PC-9 (cell line): ENCODE measurements at regions not wholly inside any gene's neighbourhood (a gene's known extent, or its start where the extent isn't known, plus 50 kb on each side); places are given as distances from the start of the nearest gene placed in this dataset.
"Not testable (repeated sequence)": the region's sequence is repeated elsewhere in the genome, so short reads cannot be mapped to it uniquely, and the experiment has no call there.

Experiments
- BruUV-seq: library from RNA; stranded (reverse); fragments of 400-500 nt; replicated peaks from 2 replicates; lab custom pipeline; 2021; lab: Mats Ljungman, UMichigan
- CTCF ChIA-PET: fragments of 300-600 bp; sonication (Branson Sonifier 250); formaldehyde crosslinking; loops from one replicate; lab custom pipeline; 2022; ENCODE audit warnings: antibody characterized with exemption; lab: Charles Lee
- POLR2A ChIA-PET: fragments of 300-600 bp; sonication (Branson Sonifier 250); formaldehyde crosslinking; loops from one replicate; lab custom pipeline; 2022; ENCODE audit warnings: antibody characterized with exemption; ENCODE audit not compliant: unreplicated experiment; lab: Charles Lee
- DNase-seq, 2 experiments: peaks; one replicate each; pipeline versions ENCODE4 v3.0.0 to v3.0.0-alpha.2; 2015 to 2022; ENCODE audit warnings: mixed read lengths in 1 of 2
- H2AFZ ChIP-seq: fragments of 200-600 bp; sonication (generic); 2 replicates; pipeline ENCODE4 v1.8.1; 2017; ENCODE audit warnings: antibody characterized with exemption
- H3F3A ChIP-seq: fragments of 200-600 bp; sonication (generic); 2 replicates; pipeline ENCODE4 v1.8.1; 2017; ENCODE audit warnings: antibody characterized with exemption, mild to moderate bottlenecking, low read depth; ENCODE audit not compliant: insufficient read depth
- H3K27ac ChIP-seq: fragments of 200-600 bp; sonication (generic); 2 replicates; pipeline ENCODE4 v1.6.1; 2016; ENCODE audit warnings: mixed run types
- H3K27me3 ChIP-seq: fragments of 200-600 bp; sonication (generic); 2 replicates; pipeline ENCODE4 v1.6.1; 2016; ENCODE audit warnings: low read depth, mixed run types; ENCODE audit not compliant: insufficient read depth
- H3K36me3 ChIP-seq: fragments of 200-600 bp; sonication (generic); 2 replicates; pipeline ENCODE4 v1.6.1; 2016; ENCODE audit warnings: low read depth, mixed run types
- H3K4me1 ChIP-seq: fragments of 200-600 bp; sonication (generic); replicated peaks from 2 replicates; pipeline ENCODE4 v1.6.1; 2016; ENCODE audit warnings: mixed run types; ENCODE audit not compliant: insufficient read depth
- H3K4me2 ChIP-seq: fragments of 200-600 bp; sonication (generic); 2 replicates; pipeline ENCODE4 v1.6.1; 2017; ENCODE audit warnings: mixed run types
- H3K4me3 ChIP-seq: fragments of 200-600 bp; sonication (generic); 2 replicates; pipeline ENCODE4 v1.6.1; 2016; ENCODE audit warnings: mixed run types
- H3K79me2 ChIP-seq: fragments of 200-600 bp; sonication (generic); 2 replicates; pipeline ENCODE4 v1.6.1; 2017; ENCODE audit warnings: low read depth, mixed run types
- H3K9me2 ChIP-seq: fragments of 200-600 bp; sonication (generic); 2 replicates; pipeline ENCODE4 v1.8.1; 2017; ENCODE audit warnings: mild to moderate bottlenecking; ENCODE audit not compliant: insufficient read depth
- H3K9me3 ChIP-seq: fragments of 200-600 bp; sonication (generic); 2 replicates; pipeline ENCODE4 v1.8.1; 2016; ENCODE audit warnings: low read depth; ENCODE audit not compliant: insufficient read depth
- H4K20me1 ChIP-seq: fragments of 200-600 bp; sonication (generic); 2 replicates; pipeline ENCODE4 v1.8.1; 2017; ENCODE audit not compliant: insufficient read depth
- CTCF ChIP-seq: fragments of 200-600 bp; sonication (generic); conservative IDR thresholded peaks from 2 replicates; pipeline ENCODE4 v1.6.1; 2017; ENCODE audit warnings: mixed run types, antibody characterized with exemption, mild to moderate bottlenecking, moderate library complexity
- EZH2 ChIP-seq: fragments of 200-600 bp; sonication (generic); IDR thresholded peaks from 2 replicates; pipeline ENCODE4 v1.8.0; 2017; ENCODE audit warnings: antibody characterized with exemption, low read depth
- intact Hi-C: fragments of 100-400 bp; cut with micrococcal nuclease; formaldehyde crosslinking; loops from one replicate; pipeline ENCODE4 v1.10.0; 2022; ENCODE audit not compliant: unreplicated experiment

GRCh38 chr22:47406896-47407295 is 644.4 kb downstream of the TBC1D22A start:
- no peak for DNase-seq
- Histone ChIP-seq H4K20me1 (0 out of 2 replicates have a peak, but pooled peaks cover 6% of the 10 kb centered on the region), H3K9me2 (no peaks in the 10 kb centered on the region), H3K27ac (no peak overlapping the region), H3K4me2 (no peak overlapping the region), H3K36me3 (no peaks in the 10 kb centered on the region), H3K79me2 (no peaks in the 10 kb centered on the region), H3F3A (no peaks in the 10 kb centered on the region), H2AFZ (no peak overlapping the region), H3K9me3 (no peaks in the 10 kb centered on the region), H3K4me1 (no peaks in the 10 kb centered on the region), H3K27me3 (peaks cover 94% of the 10 kb centered on the region), H3K4me3 (no peak overlapping the region)
- TF ChIP-seq EZH2, result no peak
- TF ChIP-seq CTCF, result no peak
- no TSS peak for BruUV-seq
- intact Hi-C loops, result no loop called here
- CTCF ChIA-PET, result no interaction called here
- POLR2A ChIA-PET, result no interaction called here

GRCh38 chr22:47406180-47406834 is 643.9 kb downstream of the TBC1D22A start:
- Histone ChIP-seq H3K4me2 (no peak overlapping the region), H2AFZ (no peak overlapping the region), H3K4me3 (no peak overlapping the region), H4K20me1 (0 out of 2 replicates have a peak, but pooled peaks cover 6% of the 10 kb centered on the region), H3K27ac (no peak overlapping the region), H3K79me2 (no peaks in the 10 kb centered on the region), H3K36me3 (no peaks in the 10 kb centered on the region), H3K27me3 (peaks cover 94% of the 10 kb centered on the region), H3K9me3 (no peaks in the 10 kb centered on the region), H3F3A (no peaks in the 10 kb centered on the region), H3K9me2 (no peaks in the 10 kb centered on the region), H3K4me1 (no peaks in the 10 kb centered on the region)
- CTCF ChIA-PET, result no interaction called here
- DNase-seq, result no peak
- POLR2A ChIA-PET, result no interaction called here
- BruUV-seq, result no TSS peak
- intact Hi-C loops, result no loop called here
- TF ChIP-seq EZH2 (no peak), CTCF (no peak)

DNA sequence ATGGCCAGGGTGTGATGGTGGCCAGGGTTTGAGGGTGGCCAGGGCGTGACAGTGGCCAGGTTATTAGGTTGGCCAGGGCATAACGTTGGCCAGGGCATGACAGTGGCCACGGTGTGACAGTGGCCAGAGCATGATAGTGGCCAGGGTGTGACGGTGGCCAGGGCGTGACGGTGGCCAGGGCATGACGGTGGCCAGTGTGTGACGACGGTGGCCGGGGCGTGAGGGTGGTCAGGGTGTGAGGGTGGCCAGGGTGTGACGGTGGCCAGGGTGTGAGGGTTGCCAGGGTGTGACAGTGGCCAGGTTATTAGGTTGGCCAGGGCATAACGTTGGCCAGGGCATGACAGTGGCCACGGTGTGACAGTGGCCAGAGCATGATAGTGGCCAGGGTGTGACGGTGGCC is 642.8 kb downstream of the TBC1D22A start:
- H3K79me2 ChIP-seq, H3K36me3 ChIP-seq, intact Hi-C loops, BruUV-seq, H3F3A ChIP-seq, POLR2A ChIA-PET, H2AFZ ChIP-seq, H3K4me2 ChIP-seq, H3K4me1 ChIP-seq, H3K4me3 ChIP-seq, H4K20me1 ChIP-seq, DNase-seq, H3K27ac ChIP-seq, H3K9me2 ChIP-seq, CTCF ChIA-PET, H3K9me3 ChIP-seq: not testable (repeated sequence)
- H3K27me3 ChIP-seq, result peaks cover 94% of the 10 kb centered on the region
